ENCODE measurements at regions not wholly inside any gene's neighbourhood (a gene's known extent, or its start where the extent isn't known, plus 50 kb on each side); places are given as distances from the start of the nearest gene placed in this dataset.

GRCh38 chr11:116355104-116355503, 417.7 kb downstream of the BUD13 start:
- TF ChIP-seq, protein P1, sequence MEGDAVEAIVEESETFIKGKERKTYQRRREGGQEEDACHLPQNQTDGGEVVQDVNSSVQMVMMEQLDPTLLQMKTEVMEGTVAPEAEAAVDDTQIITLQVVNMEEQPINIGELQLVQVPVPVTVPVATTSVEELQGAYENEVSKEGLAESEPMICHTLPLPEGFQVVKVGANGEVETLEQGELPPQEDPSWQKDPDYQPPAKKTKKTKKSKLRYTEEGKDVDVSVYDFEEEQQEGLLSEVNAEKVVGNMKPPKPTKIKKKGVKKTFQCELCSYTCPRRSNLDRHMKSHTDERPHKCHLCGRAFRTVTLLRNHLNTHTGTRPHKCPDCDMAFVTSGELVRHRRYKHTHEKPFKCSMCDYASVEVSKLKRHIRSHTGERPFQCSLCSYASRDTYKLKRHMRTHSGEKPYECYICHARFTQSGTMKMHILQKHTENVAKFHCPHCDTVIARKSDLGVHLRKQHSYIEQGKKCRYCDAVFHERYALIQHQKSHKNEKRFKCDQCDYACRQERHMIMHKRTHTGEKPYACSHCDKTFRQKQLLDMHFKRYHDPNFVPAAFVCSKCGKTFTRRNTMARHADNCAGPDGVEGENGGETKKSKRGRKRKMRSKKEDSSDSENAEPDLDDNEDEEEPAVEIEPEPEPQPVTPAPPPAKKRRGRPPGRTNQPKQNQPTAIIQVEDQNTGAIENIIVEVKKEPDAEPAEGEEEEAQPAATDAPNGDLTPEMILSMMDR (IDR thresholded peaks at IDR 0.05; ENCODE audit: low read depth, low read length, poor library complexity, severe bottlenecking): no peak
- TF ChIP-seq EZH2phosphoT487 (IDR thresholded peaks at IDR 0.05; ENCODE audit: borderline replicate concordance, low read length): no peak

Data from DOHH2 (cell line).